Breast epithelium (tissue), 3 donors: ENCODE measurements at regions not wholly inside any gene's neighbourhood (a gene's known extent, or its start where the extent isn't known, plus 50 kb on each side); places are given as distances from the start of the nearest gene placed in this dataset.

Source experiments
- POLR2A ChIP-seq: fragments of 450-650 bp; IDR thresholded peaks from one replicate; pipeline ENCODE4 v1.6.1; 2016; ENCODE audit warnings: antibody characterized with exemption, mild to moderate bottlenecking, moderate library complexity
- TF ChIP-seq, protein P1 (sequence below), 3 donors: fragments of 450-650 bp; IDR thresholded peaks; one replicate each; pipeline ENCODE4 v1.5.1; 2016 to 2017; ENCODE audit warnings: antibody characterized with exemption in 3 of 3, mild to moderate bottlenecking in 3 of 3, moderate library complexity in 3 of 3

DNA sequence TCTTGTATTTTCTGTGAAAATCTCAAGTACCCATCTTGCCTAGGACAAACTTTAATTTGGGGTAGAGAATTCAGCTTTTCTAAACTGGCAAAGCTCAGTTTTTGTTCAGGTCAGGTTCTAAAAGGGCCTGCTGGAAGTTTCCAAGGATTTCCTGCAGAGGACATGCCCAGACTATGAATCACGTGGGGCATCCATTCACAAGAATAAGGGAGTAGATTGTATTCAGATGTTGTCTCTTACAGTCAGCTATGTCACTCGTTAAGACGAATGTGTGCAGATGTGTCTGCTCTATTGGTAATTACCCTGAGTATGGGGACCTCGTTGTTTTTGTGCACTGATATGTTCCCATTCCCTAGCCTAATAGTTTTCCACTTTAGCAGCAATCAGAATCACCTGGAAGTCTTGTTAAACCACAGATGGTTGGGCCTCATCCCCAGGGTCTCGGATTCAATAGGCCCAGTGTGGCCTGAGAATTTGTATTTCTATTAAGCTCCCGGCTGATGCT is 81.0 kb upstream of the ITPRID1 start:
- TF ChIP-seq, protein P1, sequence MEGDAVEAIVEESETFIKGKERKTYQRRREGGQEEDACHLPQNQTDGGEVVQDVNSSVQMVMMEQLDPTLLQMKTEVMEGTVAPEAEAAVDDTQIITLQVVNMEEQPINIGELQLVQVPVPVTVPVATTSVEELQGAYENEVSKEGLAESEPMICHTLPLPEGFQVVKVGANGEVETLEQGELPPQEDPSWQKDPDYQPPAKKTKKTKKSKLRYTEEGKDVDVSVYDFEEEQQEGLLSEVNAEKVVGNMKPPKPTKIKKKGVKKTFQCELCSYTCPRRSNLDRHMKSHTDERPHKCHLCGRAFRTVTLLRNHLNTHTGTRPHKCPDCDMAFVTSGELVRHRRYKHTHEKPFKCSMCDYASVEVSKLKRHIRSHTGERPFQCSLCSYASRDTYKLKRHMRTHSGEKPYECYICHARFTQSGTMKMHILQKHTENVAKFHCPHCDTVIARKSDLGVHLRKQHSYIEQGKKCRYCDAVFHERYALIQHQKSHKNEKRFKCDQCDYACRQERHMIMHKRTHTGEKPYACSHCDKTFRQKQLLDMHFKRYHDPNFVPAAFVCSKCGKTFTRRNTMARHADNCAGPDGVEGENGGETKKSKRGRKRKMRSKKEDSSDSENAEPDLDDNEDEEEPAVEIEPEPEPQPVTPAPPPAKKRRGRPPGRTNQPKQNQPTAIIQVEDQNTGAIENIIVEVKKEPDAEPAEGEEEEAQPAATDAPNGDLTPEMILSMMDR (IDR thresholded peaks at IDR 0.05), result no peak
- TF ChIP-seq POLR2A, result no peak
